GM21515 (cell line): ENCODE measurements at regions not wholly inside any gene's neighbourhood (a gene's known extent, or its start where the extent isn't known, plus 50 kb on each side); places are given as distances from the start of the nearest gene placed in this dataset.

Experiments
- ATAC-seq: cut with Tn5 transposase; IDR thresholded peaks from one replicate; pipeline ENCODE4 v1.9.1; 2021; ENCODE audit not compliant: unreplicated experiment

GRCh38 chr1:239436286-239436685 lies 49.9 kb downstream of the CHRM3 start:
- no peak for ATAC-seq

DNA sequence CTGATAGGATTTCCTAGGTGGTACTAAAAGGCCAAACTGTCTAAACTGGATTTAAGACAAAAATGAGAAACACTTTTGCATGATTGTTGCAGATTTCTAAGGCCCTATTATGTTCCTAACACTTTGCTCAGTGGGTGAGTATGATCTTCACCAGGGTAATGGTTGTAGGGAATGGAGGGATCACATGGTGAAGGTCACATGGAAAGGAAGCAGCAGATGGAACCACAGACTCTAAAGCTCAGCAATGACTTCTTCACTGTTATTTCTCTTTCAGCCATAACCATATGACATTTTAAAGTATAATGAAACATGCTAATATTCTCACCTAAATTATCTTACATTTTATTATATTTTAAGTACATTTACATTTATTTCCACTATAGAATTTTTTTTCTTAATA lies 51.5 kb downstream of the CHRM3 start:
- ATAC-seq, result no peak

DNA sequence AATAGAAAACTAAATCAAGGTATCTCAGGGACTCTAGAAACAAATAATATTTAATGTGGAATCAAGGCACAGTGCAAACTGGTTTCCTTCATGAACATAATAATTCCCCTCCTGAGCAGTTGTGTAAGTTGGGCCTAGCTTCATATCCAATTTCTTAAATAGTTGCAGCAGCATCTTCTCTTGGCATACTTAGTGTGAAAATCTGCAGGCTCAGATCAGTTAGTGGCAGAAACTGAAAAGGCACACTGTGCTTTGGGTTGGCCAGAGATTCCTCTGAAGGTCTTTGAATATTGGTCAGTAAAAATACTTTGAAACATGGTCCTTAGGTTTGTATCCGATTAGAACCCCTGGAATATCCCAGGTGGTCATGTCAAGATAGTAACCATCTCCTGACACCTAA lies 52.5 kb downstream of the CHRM3 start:
- ATAC-seq, result no peak

GRCh38 chr1:239443361-239443760 lies 57.0 kb downstream of the CHRM3 start:
- ATAC-seq, result no peak

- no peak for ATAC-seq
Observed at GRCh38 chr1:239446611-239447010, 60.2 kb downstream of the CHRM3 start.

DNA sequence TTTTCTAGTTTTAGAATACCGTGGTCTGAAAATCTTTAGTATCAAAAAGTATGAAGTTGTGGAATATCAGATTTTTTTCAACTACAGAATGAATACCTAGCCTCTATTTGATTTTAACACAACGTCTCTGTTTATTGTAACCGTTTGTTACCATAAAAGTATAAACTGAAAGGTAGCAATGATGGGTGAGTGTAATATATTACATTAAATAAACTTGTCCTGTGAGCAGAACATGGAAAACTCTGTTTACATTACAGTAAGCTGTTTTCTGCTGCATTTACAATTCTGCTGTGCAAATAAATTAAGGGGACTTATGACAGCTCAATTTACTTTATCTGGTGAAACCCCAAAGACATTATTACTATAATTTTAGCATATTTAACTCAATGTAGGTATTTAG lies 62.5 kb downstream of the CHRM3 start:
- ATAC-seq, result no peak

DNA sequence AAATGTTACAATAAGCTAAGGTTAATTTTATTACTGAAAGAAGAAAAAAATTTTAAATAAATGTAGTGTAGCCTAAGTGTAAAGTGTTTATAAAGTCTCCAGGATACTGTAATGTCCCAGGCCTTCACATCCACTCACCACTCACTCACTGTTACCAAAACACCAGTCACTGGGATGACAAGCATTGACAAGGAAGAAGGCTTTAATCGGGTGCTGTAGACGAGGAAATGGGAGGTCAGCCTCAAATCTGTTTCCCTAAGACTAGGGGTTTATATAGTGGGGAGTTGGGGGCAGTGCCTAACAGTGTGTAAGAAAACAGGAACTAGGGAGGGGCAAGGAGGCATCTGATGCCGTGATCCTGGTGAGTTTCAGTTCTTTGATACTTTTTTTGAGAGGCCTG lies 69.4 kb downstream of the CHRM3 start:
- ATAC-seq, result no peak

DNA sequence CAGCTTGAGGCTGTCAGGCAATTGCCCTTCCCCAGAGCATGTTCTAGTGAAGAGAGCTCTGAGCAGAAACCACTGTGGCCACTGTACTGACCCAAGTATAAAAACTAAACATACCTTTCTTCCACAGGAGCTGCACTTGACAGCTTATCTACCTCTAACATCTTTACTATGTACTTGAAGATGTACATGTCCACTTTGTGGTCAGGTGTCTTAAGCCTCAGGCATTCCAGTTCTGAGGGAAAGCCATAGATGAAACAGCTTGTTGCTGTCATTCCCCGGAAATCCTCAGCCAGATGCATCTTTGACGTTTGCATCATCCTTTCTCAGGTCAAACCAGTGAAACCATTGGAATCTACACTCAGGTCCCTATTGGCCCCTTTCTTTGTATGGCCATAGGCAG lies 70.4 kb downstream of the CHRM3 start:
- ATAC-seq, result no peak

DNA sequence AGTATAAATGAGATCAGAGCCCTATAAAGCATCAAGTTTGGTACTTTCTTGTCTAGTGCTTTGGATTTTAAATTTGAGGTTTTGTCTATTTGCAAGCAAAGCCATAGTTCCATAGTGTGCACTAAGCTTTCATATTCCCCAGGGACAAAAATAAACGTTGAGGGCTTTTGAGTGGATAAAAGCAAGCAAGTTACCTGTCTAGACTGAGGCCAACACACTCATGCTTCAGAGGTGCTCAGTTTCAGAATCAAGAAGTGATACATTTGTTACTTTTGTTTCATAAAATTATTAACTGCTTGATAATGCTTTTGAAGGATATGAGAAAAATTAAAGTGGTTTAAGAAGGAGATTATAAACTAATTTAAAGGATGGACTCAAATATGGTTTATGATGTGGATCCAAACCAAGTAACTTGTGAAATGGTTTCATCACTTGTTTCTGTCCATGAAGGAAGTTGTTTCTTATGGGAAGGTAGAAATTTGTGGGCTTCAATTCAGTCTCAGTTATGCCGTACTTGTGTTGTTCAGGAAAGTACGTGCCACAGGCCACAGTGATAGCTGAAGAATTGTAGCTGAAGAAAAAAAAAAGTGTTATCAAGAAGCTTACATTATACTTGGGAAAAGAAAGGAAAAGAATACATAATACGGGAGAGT lies 71.2 kb downstream of the CHRM3 start:
- ATAC-seq, result no peak

- ATAC-seq, result no peak
Observed at GRCh38 chr1:239458144-239458500, 71.8 kb downstream of the CHRM3 start.

DNA sequence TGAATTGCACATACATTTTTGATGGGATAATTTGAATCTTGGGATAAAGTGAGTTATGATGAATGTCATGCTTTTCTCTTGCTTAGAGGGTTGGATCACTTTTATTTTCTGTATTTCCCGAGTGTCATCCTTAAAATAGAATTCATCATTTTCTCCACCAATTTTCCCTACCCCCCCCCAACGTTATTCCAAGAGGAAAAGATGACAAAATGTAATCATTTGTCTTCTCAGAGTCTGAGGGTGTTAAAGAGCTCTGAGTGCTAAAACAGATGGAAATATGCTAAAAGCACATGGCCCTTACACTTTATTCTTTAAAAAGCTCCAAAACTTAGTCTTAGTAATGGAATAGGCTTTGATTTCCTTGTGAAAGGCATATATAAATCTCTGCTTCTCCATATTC lies 81.4 kb downstream of the CHRM3 start:
- ATAC-seq, result no peak

DNA sequence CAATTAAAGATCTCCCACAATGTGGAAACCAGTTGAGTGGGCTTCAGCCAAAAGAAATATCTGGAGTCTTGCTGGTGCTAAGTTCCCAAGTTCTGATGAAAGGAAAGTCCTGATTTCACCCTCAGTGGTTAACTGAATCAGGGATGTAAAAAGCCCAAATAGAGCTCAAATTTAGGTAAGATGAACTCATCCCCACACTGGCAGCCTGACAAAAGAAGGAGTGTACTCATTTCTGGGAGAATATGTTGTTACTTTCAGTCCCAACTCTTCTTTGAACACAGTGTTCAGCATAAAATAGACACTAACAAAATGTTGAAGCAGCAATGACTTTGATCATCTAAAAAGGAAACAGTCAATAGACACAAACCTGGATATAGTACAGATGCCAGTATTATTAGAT lies 91.7 kb downstream of the CHRM3 start:
- ATAC-seq, result no peak

- ATAC-seq, result no peak
Observed at GRCh38 chr1:239483391-239483790, 97.0 kb downstream of the CHRM3 start.

- ATAC-seq, result no peak
Observed at GRCh38 chr1:239493811-239494414, 107.5 kb downstream of the CHRM3 start.

DNA sequence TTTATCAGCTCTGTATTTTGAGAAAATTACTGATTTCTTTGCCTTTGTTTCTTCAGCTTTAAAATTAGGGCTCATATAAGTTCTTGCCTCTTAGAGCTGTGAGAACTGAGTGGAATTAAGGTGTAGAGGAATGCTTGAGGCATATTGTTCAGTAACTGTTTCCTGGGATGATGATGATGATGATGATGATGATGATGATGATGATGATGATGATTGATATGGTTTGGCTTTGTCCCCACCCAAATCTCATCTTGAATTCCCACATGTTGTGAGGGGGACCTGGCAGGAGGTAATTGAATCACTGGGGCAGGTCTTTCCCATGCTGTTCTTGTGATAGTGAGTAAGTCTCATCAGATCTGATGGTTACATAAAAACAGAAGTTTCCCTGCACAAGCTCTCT lies 118.7 kb downstream of the CHRM3 start:
- ATAC-seq, result no peak

DNA sequence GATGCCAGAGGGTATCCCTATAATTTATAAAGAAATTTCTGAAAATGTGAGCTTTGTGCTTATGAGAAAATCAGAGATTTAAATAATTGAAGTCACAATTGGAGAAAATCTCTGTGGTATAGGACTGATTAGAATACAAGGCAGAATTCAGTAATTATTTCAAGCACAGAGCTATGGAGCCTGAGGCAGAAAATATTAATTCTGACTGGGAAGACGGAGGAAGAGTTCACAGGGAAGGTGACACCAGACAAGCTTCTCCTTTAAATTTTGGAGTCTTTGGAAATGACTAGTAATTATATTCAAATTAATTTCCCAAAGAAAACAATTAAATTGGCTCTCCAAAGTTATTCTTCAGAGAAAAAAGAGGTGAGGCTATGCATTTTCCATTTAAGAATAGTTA lies 121.5 kb downstream of the CHRM3 start:
- no peak for ATAC-seq

DNA sequence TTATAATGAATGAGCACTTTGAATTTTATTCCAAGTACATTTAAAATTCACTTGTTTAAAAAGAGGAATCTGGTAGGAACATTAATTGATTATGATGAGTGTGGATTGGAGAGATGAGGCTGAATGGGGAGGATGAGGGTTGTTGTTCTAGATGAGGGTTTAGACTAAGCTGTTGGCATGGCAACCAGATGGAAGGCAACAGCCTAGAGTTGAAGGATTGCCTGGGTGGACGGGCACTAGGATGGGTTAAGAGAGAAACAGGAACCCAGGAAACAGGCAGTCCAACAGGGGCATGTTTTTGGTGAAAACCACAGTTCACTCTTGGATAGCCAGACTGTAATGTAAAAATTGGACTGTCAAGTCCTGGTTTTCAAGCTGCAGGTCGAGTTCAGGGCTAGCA lies 125.5 kb downstream of the CHRM3 start:
- no peak for ATAC-seq

- ATAC-seq, result no peak
Observed at GRCh38 chr1:239516579-239516978, 130.2 kb downstream of the CHRM3 start.

DNA sequence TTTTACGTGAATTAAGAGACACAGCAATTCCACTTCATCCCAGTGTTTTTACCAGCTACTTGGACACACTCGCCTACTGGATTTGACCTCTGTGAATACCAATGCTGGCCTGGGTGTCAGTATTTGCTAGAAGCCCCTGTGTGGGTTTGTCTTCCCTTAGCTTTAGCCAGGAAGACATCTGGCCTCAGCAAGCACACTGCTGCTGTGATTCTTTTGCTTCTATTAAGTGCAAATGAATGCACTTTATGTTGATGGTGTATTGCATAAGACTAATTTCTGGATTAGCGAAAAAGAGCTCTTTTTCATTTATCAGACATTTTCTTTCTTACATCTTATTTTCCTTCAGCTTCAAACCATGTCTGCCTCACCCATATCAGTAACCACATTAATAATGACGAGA lies 140.0 kb downstream of the CHRM3 start:
- ATAC-seq, result no peak

GRCh38 chr1:239527051-239527693 lies 140.8 kb downstream of the CHRM3 start:
- ATAC-seq, result no peak

- ATAC-seq, result no peak
Observed at GRCh38 chr1:239536165-239536849, 149.9 kb downstream of the CHRM3 start.

- no peak for ATAC-seq
Observed at GRCh38 chr1:239537795-239538194, 151.4 kb downstream of the CHRM3 start.
